GM21528 (cell line): ENCODE measurements at regions not wholly inside any gene's neighbourhood (a gene's known extent, or its start where the extent isn't known, plus 50 kb on each side); places are given as distances from the start of the nearest gene placed in this dataset.
"Not testable (repeated sequence)": the region's sequence is repeated elsewhere in the genome, so short reads cannot be mapped to it uniquely, and the experiment has no call there.

Experiments
- ATAC-seq: cut with Tn5 transposase; IDR thresholded peaks from one replicate; pipeline ENCODE4 v1.9.1; 2021; ENCODE audit warnings: mild to moderate bottlenecking, moderate library complexity; ENCODE audit not compliant: unreplicated experiment, low FRiP score

DNA sequence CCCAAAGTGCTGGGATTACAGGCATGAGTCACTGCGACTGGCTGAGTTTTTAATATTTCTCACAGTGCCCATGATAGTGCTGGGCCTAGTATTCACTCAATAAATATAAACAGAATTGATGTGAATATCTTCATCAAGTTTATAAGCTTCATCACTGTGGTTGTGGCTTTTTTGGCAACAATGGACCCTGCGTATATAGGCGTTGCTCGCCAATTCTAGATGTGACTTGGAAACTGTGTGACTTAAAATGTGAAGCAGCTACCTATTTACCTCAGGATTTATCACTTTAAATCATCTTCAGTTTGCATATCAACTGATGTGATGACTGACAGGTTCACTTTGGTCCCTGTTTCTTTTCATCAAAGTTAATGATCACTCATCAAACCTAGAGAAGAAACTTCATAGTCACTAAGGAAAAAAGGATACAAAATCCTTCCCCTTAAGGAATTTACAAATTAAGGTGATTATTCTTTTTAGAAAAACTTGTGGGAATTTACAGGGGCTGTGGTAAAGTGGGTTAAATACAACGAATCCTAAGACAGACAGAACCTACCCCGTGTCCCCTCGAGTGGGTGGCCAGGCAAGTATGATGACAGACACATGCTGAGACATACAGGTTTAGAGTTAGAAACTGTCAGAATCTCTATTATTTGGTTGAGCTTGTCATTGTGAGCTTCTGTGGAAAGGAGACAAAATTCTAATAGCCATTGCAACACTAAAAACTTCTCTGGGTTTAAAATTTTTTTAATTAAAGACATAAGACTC, 101.3 kb downstream of the AKAP11 start:
- no peak for ATAC-seq

DNA sequence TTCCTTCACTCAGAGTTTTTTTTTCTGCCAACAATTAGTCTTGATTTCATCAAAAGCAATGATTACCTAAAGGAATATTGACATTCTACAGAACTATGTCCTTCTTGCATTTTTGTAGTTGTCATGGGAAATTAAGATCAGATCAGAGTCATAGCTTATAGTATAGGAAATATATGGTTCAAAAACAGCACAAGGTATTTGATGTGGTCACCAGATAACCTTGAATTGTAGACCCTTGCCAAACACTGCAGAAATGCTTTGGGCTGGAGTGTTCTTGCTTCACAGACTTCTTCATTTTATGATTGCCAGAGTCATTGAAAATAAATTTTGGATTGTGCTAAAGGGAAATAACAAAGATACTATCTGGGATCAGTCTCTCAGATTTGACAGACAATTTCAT, 103.7 kb downstream of the AKAP11 start:
- no peak for ATAC-seq

DNA sequence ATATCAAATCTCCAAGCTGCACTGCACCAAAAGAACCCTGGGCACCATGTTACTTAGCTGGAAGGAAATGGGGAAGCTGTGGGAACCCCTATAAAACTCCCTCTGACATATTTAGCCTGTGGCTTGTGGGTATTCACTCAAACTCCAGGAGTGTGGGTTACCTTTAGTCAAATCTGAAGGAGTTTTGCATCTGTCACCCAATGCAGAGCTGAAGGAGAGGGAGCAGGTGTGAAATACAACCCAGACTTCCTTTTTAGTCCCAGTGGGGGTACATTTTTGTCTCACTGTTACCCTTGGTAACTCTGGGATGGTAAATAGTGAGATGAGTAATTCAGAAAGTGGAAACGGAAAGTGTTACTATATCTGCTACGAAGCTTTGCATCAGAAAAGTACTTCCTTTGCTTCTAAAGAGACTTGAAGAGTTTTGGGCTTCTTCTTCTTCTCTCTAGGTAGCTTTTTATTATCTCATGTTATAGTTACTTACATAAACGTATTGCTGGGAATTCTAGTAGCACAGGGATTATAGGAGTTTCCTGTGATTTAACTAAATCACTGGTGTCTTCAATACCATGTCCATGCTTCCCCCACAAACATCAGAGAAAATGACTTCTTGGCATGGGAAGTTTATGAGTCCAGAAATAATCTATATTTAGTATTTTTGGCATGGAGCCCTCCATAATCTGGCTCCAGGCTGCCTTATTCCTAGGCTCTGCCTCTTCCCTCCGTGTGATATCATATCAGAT, 105.9 kb downstream of the AKAP11 start:
- peak; percentile 80 for ATAC-seq

DNA sequence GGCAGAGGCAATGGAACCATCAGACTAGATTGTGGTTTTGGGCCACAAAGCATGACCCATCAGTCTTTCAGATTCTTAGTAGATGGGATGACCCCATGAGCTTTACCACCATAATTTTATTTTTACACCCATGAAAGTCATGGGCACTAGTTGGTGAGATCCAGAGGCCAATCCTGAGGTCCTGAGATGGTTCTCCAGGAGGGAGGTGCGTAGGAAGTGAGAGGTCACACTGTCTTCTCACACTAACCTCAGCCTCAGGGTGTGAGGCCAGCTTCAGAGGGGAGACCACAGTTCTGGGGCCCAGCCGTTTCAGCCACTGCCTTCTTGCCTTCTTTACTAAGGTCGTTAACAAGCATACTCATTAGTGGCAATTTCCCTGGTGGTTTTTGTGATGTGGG, 106.4 kb downstream of the AKAP11 start:
- ATAC-seq, result peak; percentile 33

DNA sequence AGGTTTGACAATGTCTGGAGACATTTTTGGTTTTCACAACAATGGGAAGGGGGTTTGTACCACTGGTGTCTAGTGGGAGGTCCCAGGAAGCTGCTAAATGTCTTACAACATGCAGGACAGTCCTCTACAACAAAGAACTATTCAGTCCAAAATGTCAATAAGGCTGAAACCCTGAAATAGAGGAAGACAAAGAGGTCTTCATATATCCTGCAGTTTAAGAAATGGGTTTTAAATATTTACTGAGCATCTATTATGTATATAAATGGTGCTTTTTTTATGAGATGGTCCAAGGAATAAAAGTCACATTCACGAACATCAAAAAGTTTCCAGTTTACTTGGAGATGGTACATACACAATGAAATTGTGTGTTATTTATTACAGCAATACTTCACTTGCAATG, 107.3 kb downstream of the AKAP11 start:
- no peak for ATAC-seq

DNA sequence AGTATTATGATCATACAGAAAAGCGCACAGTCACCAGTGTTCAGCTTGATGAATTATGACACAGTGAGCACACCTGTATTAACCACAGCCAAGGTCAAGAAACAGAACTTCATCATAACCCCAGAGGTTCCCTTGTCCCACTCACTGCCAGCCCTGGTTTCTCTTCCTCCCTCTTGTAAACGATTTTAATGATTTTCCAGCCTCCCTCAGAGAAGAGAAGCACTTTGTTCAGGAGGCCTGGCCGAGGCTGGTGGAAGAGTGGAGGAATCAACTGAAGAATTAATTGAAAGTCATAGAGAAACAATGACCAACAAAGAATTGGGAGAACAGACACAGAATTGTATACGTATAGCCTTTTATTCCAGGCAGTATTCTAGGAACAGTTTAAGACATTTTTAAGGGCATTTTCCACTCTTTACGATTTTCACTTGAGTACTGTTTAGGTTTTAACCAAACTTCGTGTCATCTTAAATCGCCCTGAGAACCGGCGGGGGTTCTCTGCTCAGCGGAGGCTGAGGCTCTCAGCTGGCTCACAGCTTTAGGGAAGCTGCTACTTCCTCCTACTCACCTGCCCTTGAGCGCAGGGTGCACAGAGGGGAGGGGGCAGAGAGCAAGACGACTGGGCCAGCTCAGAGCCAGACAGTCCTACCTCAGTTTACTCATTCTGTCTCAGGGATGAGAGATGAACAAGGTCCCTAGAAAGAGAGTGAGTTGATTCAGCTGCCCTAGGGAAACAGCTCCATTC, 108.6 kb downstream of the AKAP11 start:
- ATAC-seq, result peak; percentile 57

DNA sequence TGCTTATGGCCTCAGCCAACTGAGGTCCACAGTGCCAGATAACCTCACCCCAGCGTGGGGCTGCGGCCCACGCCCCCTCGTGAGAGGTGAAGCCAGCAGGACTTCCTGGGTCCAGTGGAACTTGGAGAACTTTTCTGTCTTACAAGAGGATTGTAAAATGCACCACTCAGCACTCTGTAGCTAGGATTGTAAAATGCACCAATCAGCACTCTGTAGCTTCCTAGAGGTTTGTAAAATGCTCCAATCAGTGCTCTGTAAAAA, 109.1 kb downstream of the AKAP11 start:
- ATAC-seq, result no peak

DNA sequence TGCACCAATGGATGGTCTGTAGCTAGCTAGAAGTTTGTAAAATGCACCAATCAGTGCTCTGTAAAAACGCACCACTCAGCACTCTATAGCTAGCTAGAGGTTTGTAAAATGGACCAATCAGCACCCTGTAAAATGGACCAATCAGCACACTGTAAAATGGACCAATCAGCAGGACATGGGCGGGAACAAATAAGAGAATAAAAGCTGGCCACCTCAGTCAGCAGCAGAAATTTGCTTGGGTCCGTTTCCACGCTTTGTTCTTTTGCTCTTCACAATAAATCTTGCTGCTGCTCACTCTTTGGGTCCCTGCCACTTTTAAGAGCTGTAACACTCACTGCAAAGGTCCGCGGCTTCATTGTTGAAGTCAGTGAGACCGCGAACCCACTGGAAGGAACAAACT, 109.5 kb downstream of the AKAP11 start:
- not testable (repeated sequence) for ATAC-seq

DNA sequence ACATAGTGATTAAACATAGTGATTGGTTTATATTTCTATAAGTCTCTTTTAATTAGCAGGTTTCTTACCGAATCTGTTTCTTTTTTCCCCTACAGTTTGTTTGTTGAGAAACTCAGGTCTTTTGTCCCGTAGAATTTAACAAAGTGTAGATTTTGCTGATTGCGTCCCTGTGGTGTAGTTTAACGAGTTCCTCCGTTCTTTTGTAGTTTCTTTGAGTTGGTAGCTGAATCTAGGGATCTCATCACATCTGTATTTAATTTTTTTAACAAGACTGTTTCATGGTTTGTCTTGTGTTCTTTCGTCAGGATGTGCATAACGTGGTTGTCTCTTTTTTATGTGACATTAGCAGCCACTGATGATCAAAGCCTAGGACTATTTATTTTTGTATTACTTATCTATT, 111.1 kb downstream of the AKAP11 start:
- ATAC-seq, result no peak

DNA sequence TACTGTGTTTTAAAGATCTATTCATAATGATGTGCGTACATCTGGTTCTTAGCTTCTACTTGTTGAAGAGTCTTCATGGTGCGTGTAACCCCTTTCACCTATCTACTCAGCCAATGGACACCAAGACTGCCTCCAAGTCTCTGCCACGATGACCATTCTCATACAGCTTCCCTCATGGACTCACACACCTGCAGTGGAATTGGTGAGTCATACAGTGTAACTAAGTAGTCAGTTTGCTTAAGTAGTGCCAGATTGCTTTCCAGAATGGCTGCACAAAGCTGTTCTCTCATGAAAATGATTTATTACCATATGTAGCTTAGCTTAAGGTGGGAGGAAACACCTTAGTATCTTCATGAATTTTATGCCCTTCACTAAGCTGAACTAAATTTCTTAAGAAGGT, 112.3 kb downstream of the AKAP11 start:
- ATAC-seq, result no peak

DNA sequence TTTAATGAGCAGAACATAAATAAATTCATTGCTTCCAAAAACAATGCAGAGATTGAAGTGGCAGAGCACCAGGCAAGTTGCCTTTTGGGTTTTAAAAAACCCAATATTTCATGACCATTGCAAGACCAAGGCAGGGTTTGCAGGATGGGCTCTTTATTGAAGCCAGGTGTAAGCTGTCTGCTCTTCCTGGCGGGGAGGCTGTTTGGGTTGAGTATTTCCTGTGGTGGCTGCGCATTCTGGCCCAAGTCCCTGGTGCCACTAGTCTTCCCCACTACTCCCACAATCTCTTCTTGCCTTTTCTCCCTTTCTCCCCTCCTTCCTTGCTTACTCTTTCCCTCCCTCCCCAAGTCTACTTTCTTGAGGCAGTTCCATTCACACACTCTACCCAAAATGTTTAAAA, 116.4 kb downstream of the AKAP11 start:
- no peak for ATAC-seq

DNA sequence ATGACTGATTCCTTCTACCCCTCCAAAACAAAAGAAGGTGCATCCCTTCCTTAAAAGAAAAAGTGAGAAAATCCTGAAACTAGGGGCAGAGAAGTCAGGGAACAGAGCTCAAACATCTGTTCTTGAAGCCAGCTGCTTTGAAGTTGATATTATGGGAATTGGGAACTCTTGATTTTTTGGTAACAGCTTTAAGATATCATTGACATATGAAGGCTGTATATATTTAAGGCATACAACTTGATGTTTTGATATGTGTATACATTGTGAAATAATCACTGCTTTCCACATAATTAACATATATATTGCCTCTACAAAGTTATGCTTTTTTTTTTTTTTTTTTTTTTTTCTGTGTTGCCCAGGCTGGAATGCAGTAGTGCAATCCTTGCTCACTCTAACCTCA, 117.1 kb downstream of the AKAP11 start:
- no peak for ATAC-seq

DNA sequence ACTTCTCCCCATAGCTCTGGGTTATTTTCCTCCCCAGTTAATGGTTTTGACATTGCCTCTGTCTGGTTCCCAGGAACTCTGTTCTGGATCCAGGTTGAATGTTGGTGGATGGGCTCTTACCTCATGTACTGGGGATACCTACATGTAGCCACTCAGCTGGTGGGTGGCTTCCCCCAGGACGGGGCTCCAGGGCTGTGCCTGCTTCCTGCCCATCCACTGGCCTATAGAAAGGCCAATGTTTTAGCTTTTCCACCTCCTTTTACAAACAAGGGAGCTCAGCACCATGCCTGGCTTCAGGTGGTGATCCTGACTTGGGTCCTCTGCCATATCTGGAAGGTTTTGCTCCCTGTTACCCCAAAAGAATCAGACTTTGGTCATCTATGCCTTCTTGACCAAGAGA, 120.2 kb downstream of the AKAP11 start:
- no peak for ATAC-seq

DNA sequence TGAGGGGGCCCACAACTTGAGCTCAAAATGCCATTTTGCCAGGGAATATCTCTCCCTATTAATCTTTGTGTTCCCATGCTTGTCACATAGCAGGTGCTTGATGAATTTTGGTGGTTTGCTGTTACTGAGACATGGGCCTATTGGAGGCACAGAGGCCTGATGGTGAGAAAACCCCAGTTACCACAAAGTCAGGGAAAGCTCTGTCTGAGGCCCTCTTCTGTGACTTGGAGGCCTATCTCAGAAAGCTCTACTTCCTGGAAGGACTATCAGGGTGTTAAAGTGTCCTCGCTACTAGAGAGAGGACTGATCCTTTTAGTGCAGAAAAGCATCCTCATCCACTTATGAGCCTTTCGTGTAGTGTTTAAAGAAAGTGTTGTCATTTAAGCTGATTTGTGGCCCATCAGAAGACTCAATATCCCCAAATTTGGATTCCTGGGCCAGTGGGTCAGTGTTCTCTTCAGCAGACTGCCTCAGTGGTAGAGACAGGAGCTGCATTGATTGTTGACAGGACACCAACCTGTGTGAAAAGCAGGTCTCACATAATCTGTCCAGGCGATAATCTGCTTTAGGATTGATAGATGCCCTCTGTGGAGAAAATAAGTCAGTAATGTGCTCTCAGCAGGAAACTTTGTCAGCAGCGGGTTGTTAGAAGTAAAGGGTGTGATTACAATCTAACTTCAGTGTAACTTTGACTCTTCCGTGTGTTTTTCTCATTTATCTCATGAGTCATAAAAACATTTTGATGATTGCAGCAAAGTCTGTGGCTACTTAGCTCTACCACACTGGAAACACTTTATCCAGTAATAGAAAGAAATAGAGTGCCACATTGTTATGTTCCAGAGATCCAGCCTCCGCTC, 121.0 kb downstream of the AKAP11 start:
- ATAC-seq, result no peak

DNA sequence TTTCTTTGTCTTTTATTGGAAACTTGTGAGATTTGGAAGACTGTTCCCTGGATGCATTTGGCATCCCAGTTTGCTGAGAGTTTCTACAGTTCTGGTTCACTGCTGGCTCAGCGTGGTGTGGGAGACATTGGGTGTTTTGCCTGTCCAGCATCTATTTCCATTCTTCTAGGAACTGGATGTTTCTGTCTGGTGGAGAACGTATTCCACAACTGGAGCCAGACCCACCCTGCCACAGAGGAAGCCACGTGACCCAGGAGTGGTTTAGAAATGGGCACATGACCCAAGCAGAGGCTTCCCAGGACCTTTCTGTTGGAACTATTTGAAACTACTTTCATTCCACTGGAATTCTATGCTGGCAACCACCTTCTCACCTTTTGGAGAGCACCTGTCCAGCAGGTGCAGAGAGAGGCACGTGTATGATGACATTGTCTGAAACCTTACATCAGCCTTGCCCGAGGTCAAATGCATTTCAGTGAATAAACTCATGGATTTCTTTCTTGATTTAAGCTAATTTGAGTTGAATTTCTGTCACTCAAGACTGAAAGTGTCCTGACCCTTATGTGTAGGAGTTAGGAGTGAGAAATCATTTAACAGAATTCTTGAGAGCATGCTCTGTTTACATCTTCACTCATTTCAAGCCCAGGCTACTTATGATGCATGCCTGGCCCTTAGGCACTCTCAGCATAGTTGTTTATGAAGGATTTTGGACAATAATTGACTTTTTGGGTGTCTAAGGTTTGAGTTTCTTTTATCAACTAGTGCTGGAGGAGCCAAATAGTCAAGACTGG, 121.8 kb downstream of the AKAP11 start:
- no peak for ATAC-seq

DNA sequence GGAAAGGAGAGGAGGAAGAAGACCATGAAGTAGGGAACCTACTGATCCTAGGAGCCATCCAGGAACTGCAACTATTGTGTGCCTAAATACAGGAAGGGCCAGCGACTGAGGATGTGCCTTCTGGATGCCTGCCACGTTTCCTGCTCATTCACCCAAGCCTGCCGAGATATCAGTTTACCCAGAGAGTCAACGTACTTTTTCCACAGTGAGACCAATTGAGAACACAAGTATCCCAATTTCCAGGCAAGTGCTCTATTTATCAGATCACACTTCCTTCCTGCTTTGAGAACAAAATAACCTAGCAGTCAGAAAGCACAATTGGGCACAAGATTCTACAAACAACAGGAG, 122.4 kb downstream of the AKAP11 start:
- ATAC-seq, result no peak

DNA sequence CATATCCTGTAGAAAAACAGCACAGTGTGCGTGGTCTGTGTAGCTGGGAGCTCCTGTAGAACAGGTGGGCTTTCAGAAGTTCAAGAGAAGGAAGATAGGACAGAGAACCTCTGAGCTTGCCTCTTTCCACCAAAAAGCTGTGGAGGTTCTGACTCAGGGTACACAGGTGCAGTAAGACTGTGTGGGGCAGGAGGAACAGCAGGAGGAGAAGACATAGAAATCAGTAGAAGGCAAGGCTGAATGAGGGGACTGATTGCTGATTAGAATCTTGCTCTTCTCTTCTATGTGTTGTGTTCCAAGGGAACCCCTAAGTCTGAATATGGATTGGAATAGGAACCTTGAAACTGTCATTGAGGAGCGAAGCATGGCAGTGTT, 122.7 kb downstream of the AKAP11 start:
- no peak for ATAC-seq

DNA sequence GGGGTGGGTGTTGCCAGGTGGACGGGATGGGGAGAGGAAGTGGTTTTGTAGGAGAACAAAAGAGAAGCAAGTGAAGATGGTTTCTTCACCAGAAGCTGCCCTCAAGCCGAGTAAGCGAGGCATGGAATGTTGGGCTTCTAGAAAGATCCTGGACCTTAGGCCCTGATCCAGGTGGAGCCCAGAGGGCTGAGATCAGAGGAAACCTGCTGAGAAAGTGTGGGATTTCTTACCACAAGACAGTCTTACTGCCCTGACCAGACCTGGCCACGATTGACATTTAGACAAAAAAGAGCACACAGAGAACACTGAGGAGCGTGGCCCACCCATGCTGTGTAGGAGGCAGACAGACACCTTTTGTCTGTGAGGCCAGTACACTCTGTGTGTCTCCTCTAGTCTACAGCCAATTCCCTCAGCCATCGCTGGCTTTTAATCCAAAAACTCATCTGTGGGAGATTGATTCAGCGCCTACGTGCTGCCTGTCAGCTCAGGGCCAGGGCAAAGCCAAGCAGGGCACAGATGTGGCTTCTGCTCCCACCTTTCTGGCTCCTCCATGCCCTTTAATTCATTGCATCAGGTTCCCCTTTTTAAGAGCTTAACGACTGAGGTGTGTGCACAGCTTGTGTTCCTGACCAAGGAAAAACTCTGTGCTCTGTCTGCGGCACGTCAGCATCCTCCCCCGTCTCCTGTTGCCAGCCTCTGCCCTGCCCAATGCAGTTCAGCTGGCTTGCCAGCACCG, 123.3 kb downstream of the AKAP11 start:
- ATAC-seq, result no peak

DNA sequence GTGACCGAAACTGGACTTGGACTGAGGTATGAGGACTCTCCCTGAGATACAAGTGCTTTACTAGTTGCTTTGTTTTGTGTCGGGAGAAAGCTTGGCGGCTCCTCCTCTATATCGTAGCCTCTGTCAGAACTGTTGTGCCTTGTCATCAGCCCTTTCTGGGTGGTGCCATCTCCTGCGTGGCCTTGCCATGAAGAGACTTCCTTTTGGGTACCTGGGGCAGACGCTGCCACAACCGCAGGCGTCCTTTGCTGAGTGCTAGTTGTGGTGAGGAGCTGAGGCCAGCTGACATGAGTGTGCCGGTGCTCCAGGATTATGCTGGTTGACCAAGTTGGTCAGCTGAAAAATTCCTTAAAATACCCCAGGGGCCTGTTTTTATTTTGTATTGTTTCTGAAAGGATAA, 124.5 kb downstream of the AKAP11 start:
- ATAC-seq, result no peak
